H1 (cell line): ENCODE measurements at regions not wholly inside any gene's neighbourhood (a gene's known extent, or its start where the extent isn't known, plus 50 kb on each side); places are given as distances from the start of the nearest gene placed in this dataset.

Source experiments
- CTCF ChIA-PET: fragments of 300-600 bp; sonication (Branson Sonifier 250); formaldehyde crosslinking; loops from one replicate; lab custom pipeline; 2021; ENCODE audit not compliant: partially characterized antibody; lab: Charles Lee
- POLR2A ChIA-PET: fragments of 300-600 bp; sonication (Branson Sonifier 250); formaldehyde crosslinking; loops from one replicate; lab custom pipeline; 2021; ENCODE audit warnings: inconsistent platforms; ENCODE audit not compliant: partially characterized antibody; lab: Charles Lee
- DNase-seq, 2 experiments: peaks; one replicate each; pipeline versions ENCODE4 v3.0.0 to v3.0.0-alpha.2; 2010 to 2022; ENCODE audit warnings: low spot score in 2 of 2, low read depth in 1 of 2, mixed read lengths in 1 of 2
- FAIRE-seq: peaks from 2 replicates; lab custom pipeline; 2011; peaks lifted over from hg19 to GRCh38; lab: Jason Lieb, UNC
- H2AFZ ChIP-seq: 2 replicates; pipeline ENCODE4 v1.8.1; 2012; ENCODE audit warnings: low read length, inconsistent platforms
- H2AK5ac ChIP-seq: 2 replicates; pipeline ENCODE4 v1.6.1; 2013; ENCODE audit warnings: low read depth, low read length
- H2BK120ac ChIP-seq: replicated peaks from 2 replicates; pipeline ENCODE3; 2013; ENCODE audit warnings: low read depth, low read length, inconsistent platforms
- H2BK12ac ChIP-seq: 2 replicates; pipeline ENCODE4 v1.6.1; 2013; ENCODE audit warnings: low read depth, low read length
- H2BK15ac ChIP-seq: 2 replicates; pipeline ENCODE4 v1.6.1; 2013; ENCODE audit warnings: low read length
- H2BK20ac ChIP-seq: 2 replicates; pipeline ENCODE4 v1.6.1; 2013; ENCODE audit warnings: low read length
- H2BK5ac ChIP-seq: 2 replicates; pipeline ENCODE4 v1.6.1; 2013; ENCODE audit warnings: low read depth, low read length
- H3K14ac ChIP-seq: 2 replicates; pipeline ENCODE4 v1.6.1; 2013; ENCODE audit warnings: inconsistent platforms; ENCODE audit not compliant: insufficient read length
- H3K18ac ChIP-seq: 2 replicates; pipeline ENCODE4 v1.6.1; 2013; ENCODE audit warnings: low read length; ENCODE audit errors: extremely low read depth
- H3K23ac ChIP-seq: 2 replicates; pipeline ENCODE4 v1.6.1; 2013; ENCODE audit warnings: inconsistent platforms; ENCODE audit not compliant: insufficient read length
- H3K23me2 ChIP-seq: 2 replicates; pipeline ENCODE4 v1.6.1; 2013; ENCODE audit warnings: low read depth, low read length
- H3K27ac ChIP-seq: 2 replicates; pipeline ENCODE4 v1.6.1; 2011; ENCODE audit warnings: low read depth, low read length, inconsistent platforms
- H3K27me3 ChIP-seq, 4 experiments: replicated peaks in 1 of 4; 1 replicate in 1 of 4; 2 replicates in 3 of 4; pipeline versions ENCODE4 v1.6.1 to v1.8.1; 2011 to 2013; ENCODE audit warnings: low read length in 3 of 4, mild to moderate bottlenecking in 3 of 4, inconsistent platforms in 2 of 4, mixed read lengths in 2 of 4, moderate library complexity in 1 of 4; ENCODE audit not compliant: control insufficient read depth in 3 of 4, insufficient read depth in 3 of 4; ENCODE audit errors: extremely low read depth in 1 of 4
- H3K36me3 ChIP-seq, 4 experiments: 2 replicates each; pipeline versions ENCODE4 v1.6.1 to v1.8.1; 2011 to 2013; ENCODE audit warnings: mild to moderate bottlenecking in 4 of 4, low read length in 3 of 4, moderate library complexity in 2 of 4, control low read depth in 1 of 4, inconsistent platforms in 1 of 4; ENCODE audit not compliant: insufficient read depth in 4 of 4, control insufficient read depth in 2 of 4
- H3K4ac ChIP-seq: replicated peaks from 2 replicates; pipeline ENCODE3; 2013; ENCODE audit warnings: low read length, low read depth, mixed read lengths, inconsistent platforms; ENCODE audit not compliant: insufficient read length
- H3K4me1 ChIP-seq, 4 experiments: replicated peaks in 1 of 4; 1 replicate in 1 of 4; 2 replicates in 3 of 4; pipeline versions ENCODE4 v1.6.1 to v1.8.1; 2011 to 2013; ENCODE audit warnings: low read length in 3 of 4, inconsistent platforms in 2 of 4, mixed read lengths in 1 of 4; ENCODE audit not compliant: insufficient read depth in 4 of 4, control insufficient read depth in 3 of 4
- H3K4me2 ChIP-seq, 2 experiments: 2 replicates each; pipeline versions ENCODE4 v1.6.1 to v1.8.1; 2011 to 2013; ENCODE audit warnings: low read depth in 2 of 2, low read length in 2 of 2, control low read depth in 1 of 2, inconsistent platforms in 1 of 2, mild to moderate bottlenecking in 1 of 2; ENCODE audit not compliant: insufficient read depth in 1 of 2
- H3K4me3 ChIP-seq, 4 experiments: fragments of 200-600, 300-600 bp in 1 of 4; sonication (generic), shearing (Covaris generic), sonication (Bioruptor Twin) in 1 of 4; 2 replicates each; pipeline versions ENCODE4 v1.5.1 to v1.8.1; 2011 to 2016; ENCODE audit warnings: low read length in 4 of 4, low read depth in 3 of 4, control low read depth in 2 of 4, inconsistent platforms in 2 of 4, mild to moderate bottlenecking in 2 of 4, mixed read lengths in 1 of 4, moderate library complexity in 1 of 4; ENCODE audit not compliant: insufficient read depth in 2 of 4; ENCODE audit errors: extremely low read depth in 1 of 4
- H3K56ac ChIP-seq: replicated peaks from 2 replicates; pipeline ENCODE3; 2013; ENCODE audit warnings: low read depth, mild to moderate bottlenecking, mixed read lengths, low read length, inconsistent platforms; ENCODE audit not compliant: insufficient read length
- H3K79me1 ChIP-seq: 2 replicates; pipeline ENCODE4 v1.6.1; 2013; ENCODE audit warnings: low read depth, low read length, control low read depth
- H3K79me2 ChIP-seq, 2 experiments: 2 replicates each; pipeline versions ENCODE4 v1.6.1 to v1.8.1; 2012 to 2013; ENCODE audit warnings: low read length in 2 of 2, mild to moderate bottlenecking in 2 of 2, inconsistent platforms in 1 of 2; ENCODE audit not compliant: insufficient read depth in 2 of 2, control insufficient read depth in 1 of 2
- H3K9ac ChIP-seq, 4 experiments: replicated peaks in 1 of 4; 1 replicate in 1 of 4; 2 replicates in 3 of 4; pipeline versions ENCODE4 v1.6.1 to v1.8.1; 2011 to 2013; ENCODE audit warnings: low read depth in 3 of 4, low read length in 3 of 4, control low read depth in 2 of 4, mild to moderate bottlenecking in 2 of 4, moderate library complexity in 2 of 4, inconsistent platforms in 1 of 4; ENCODE audit errors: extremely low read depth in 1 of 4
- H3K9me3 ChIP-seq, 2 experiments: 2 replicates each; pipeline versions ENCODE4 v1.6.1 to v1.8.1; 2012 to 2013; ENCODE audit warnings: mild to moderate bottlenecking in 2 of 2, moderate library complexity in 2 of 2, control low read depth in 1 of 2, inconsistent platforms in 1 of 2, low read depth in 1 of 2, low read length in 1 of 2, mixed read lengths in 1 of 2; ENCODE audit not compliant: insufficient read depth in 2 of 2
- H4K20me1 ChIP-seq, 2 experiments: replicated peaks in 1 of 2; 2 replicates each; pipeline versions ENCODE3 to v1.8.1; 2011 to 2013; ENCODE audit warnings: inconsistent platforms in 2 of 2, low read length in 2 of 2, mild to moderate bottlenecking in 1 of 2; ENCODE audit not compliant: insufficient read depth in 2 of 2, control insufficient read depth in 1 of 2
- H4K5ac ChIP-seq: 2 replicates; pipeline ENCODE4 v1.6.1; 2013; ENCODE audit warnings: low read length, low read depth, mixed read lengths, inconsistent platforms; ENCODE audit not compliant: insufficient read length
- H4K8ac ChIP-seq: 2 replicates; pipeline ENCODE4 v1.8.0; 2013; ENCODE audit warnings: mild to moderate bottlenecking, moderate library complexity, low read length, inconsistent platforms; ENCODE audit not compliant: insufficient read depth; ENCODE audit errors: extremely low read depth
- H4K91ac ChIP-seq: replicated peaks from 2 replicates; pipeline ENCODE3; 2013; ENCODE audit warnings: low read length, mixed read lengths, inconsistent platforms; ENCODE audit not compliant: insufficient read length
- BACH1 ChIP-seq: IDR thresholded peaks from 2 replicates; pipeline ENCODE4 v1.6.1; 2012; ENCODE audit warnings: low read length, improper control_type of control experiment
- BCL11A ChIP-seq, 2 experiments: IDR thresholded peaks; one replicate each; pipeline ENCODE4 v1.6.1; 2011; ENCODE audit warnings: low read depth in 2 of 2, low read length in 2 of 2, mild to moderate bottlenecking in 2 of 2
- CHD1 ChIP-seq: IDR thresholded peaks from 2 replicates; pipeline ENCODE4 v1.6.1; 2012; ENCODE audit warnings: low read depth, low read length, improper control_type of control experiment
- CTBP2 ChIP-seq: IDR thresholded peaks from 2 replicates; pipeline ENCODE4 v1.7.0; 2011; ENCODE audit warnings: borderline replicate concordance, mild to moderate bottlenecking, moderate library complexity, mixed read lengths, low read length; ENCODE audit not compliant: insufficient read depth, insufficient read length
- GABPA ChIP-seq: IDR thresholded peaks from 2 replicates; pipeline ENCODE4 v1.6.1; 2011; ENCODE audit warnings: mild to moderate bottlenecking, low read length, moderate library complexity, borderline replicate concordance; ENCODE audit not compliant: insufficient read depth
- RNF2 ChIP-seq: fragments of 200-900, 300-1000 bp; sonication (generic); IDR thresholded peaks from 2 replicates; pipeline ENCODE4 v1.7.1; 2016; ENCODE audit warnings: borderline replicate concordance, low read depth, mild to moderate bottlenecking, antibody characterized with exemption, low read length; ENCODE audit not compliant: poor library complexity, severe bottlenecking; ENCODE audit errors: missing control alignments
- SIX5 ChIP-seq: IDR thresholded peaks from 2 replicates; pipeline ENCODE4 v1.6.1; 2011; ENCODE audit warnings: mild to moderate bottlenecking, low read depth, low read length
- TAF1 ChIP-seq: IDR thresholded peaks from 2 replicates; pipeline ENCODE4 v1.6.1; 2011; ENCODE audit warnings: mild to moderate bottlenecking, low read depth, low read length
- TEAD4 ChIP-seq: IDR thresholded peaks from 2 replicates; pipeline ENCODE4 v1.6.1; 2012; ENCODE audit warnings: low read depth, low read length, inconsistent platforms, mixed read lengths
- ZNF274 ChIP-seq: IDR thresholded peaks from 2 replicates; pipeline ENCODE4 v1.7.0; 2012; ENCODE audit warnings: low read length, borderline replicate concordance; ENCODE audit errors: extremely low read depth
- WGBS, 2 experiments: shearing (Covaris generic) in 1 of 2; methylation state at CpG; one replicate each; pipeline versions ENCODE4 v1.1.6 to v1.1.7; 2013 to 2015; ENCODE audit warnings: low lambda C conversion rate in 2 of 2, mixed read lengths in 2 of 2, inconsistent platforms in 1 of 2, low coverage in 1 of 2, missing lambda C conversion rate in 1 of 2; ENCODE audit not compliant: insufficient replicate concordance in 2 of 2, insufficient coverage in 1 of 2, insufficient read length in 1 of 2; ENCODE audit errors: extremely low coverage in 1 of 2, missing lambda C conversion rate in 1 of 2; 5-methylcytosine and 5-hydroxymethylcytosine counted together
- TF ChIP-seq, protein P1 (sequence below): IDR thresholded peaks from 2 replicates; pipeline ENCODE4 v1.6.1; 2012; ENCODE audit warnings: inconsistent platforms
- TF ChIP-seq, protein P2 (sequence below): IDR thresholded peaks from 2 replicates; pipeline ENCODE4 v1.6.1; 2012; ENCODE audit warnings: low read length, inconsistent platforms

- Histone ChIP-seq H2BK5ac (no peak overlapping the region), H2BK20ac (no peak overlapping the region), H2BK12ac (no peak overlapping the region), H2BK15ac (no peak overlapping the region), H3K4me3 (no peak overlapping the region), H3K79me1 (no peaks in the 10 kb centered on the region), H4K91ac (no peak overlapping the region), H3K27me3 (no peaks in the 10 kb centered on the region), H3K4ac (no peak overlapping the region), H3K23ac (no peak overlapping the region), H3K9me3 (no peaks in the 10 kb centered on the region), H3K18ac (no peak overlapping the region), H3K27ac (no peak overlapping the region), H3K79me2 (no peaks in the 10 kb centered on the region), H3K9ac (no peak overlapping the region), H2BK120ac (no peak overlapping the region), H3K4me1 (no peaks in the 10 kb centered on the region), H3K23me2 (no peaks in the 10 kb centered on the region; the same call in 1 of the 2 replicates), H3K14ac (no peak overlapping the region), H3K36me3 (no peaks in the 10 kb centered on the region), H3K4me2 (no peak overlapping the region), H4K8ac (no peak overlapping the region), H4K5ac (no peak overlapping the region), H2AFZ (no peak overlapping the region), H3K56ac (no peak overlapping the region), H2AK5ac (no peak overlapping the region), H4K20me1 (no peaks in the 10 kb centered on the region)
- no peak for FAIRE-seq
- 90% methylated on average over 3 of the region's 3 CpGs; no CpG with 5 or more reads in 1 of the 2 experiments for WGBS, 2 experiments
- POLR2A ChIA-PET: no interaction called here
- CTCF ChIA-PET: interaction anchor here (0.6 kb wide), 1 partner anchor 803 kb away, joined by 4 read pairs; no protein-coding TSS in a partner anchor
- no peak for DNase-seq
- TF ChIP-seq GABPA (no peak), BACH1 (no peak), SIX5 (no peak), TEAD4 (no peak), BCL11A (IDR thresholded peaks at IDR 0.05; ENCODE audit: low read depth in 2 of 2, low read length in 2 of 2) (no peak), CHD1 (no peak), TAF1 (no peak), CTBP2 (no peak), ZNF274 (no peak), RNF2 (no peak)
- TF ChIP-seq, protein P1, sequence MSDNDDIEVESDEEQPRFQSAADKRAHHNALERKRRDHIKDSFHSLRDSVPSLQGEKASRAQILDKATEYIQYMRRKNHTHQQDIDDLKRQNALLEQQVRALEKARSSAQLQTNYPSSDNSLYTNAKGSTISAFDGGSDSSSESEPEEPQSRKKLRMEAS: no peak
- TF ChIP-seq, protein P2, sequence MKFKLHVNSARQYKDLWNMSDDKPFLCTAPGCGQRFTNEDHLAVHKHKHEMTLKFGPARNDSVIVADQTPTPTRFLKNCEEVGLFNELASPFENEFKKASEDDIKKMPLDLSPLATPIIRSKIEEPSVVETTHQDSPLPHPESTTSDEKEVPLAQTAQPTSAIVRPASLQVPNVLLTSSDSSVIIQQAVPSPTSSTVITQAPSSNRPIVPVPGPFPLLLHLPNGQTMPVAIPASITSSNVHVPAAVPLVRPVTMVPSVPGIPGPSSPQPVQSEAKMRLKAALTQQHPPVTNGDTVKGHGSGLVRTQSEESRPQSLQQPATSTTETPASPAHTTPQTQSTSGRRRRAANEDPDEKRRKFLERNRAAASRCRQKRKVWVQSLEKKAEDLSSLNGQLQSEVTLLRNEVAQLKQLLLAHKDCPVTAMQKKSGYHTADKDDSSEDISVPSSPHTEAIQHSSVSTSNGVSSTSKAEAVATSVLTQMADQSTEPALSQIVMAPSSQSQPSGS: no peak
Observed at GRCh38 chr2:53347269-53347668, 420.3 kb upstream of the CHAC2 start.
